GM18517 (cell line): ENCODE measurements at regions not wholly inside any gene's neighbourhood (a gene's known extent, or its start where the extent isn't known, plus 50 kb on each side); places are given as distances from the start of the nearest gene placed in this dataset.

Source experiments
- ATAC-seq: cut with Tn5 transposase; IDR thresholded peaks from one replicate; pipeline ENCODE4 v1.9.1; 2021; ENCODE audit warnings: mild to moderate bottlenecking, moderate library complexity; ENCODE audit not compliant: unreplicated experiment

- ATAC-seq, result no peak
Observed at GRCh38 chr6:7042654-7043545, 64.9 kb upstream of the RREB1 start.

- no peak for ATAC-seq
Observed at GRCh38 chr6:7045331-7045730, 62.4 kb upstream of the RREB1 start.

GRCh38 chr6:7045746-7046145 is 62.0 kb upstream of the RREB1 start:
- ATAC-seq, result no peak

- ATAC-seq, result no peak
Observed at GRCh38 chr6:7047128-7047527, 60.6 kb upstream of the RREB1 start.

- no peak for ATAC-seq
Observed at GRCh38 chr6:7047966-7048365, 59.8 kb upstream of the RREB1 start.

GRCh38 chr6:7048894-7049293 is 58.9 kb upstream of the RREB1 start:
- no peak for ATAC-seq

GRCh38 chr6:7050004-7050403 is 57.8 kb upstream of the RREB1 start:
- ATAC-seq, result no peak

- no peak for ATAC-seq
Observed at GRCh38 chr6:7050872-7051779, 56.6 kb upstream of the RREB1 start.

- no peak for ATAC-seq
Observed at GRCh38 chr6:7051780-7052442, 55.9 kb upstream of the RREB1 start.

- ATAC-seq, result no peak
Observed at GRCh38 chr6:7052443-7053011, 55.2 kb upstream of the RREB1 start.

- ATAC-seq, result no peak
Observed at GRCh38 chr6:7053125-7053774, 54.5 kb upstream of the RREB1 start.
